Right lobe of liver (tissue), 4 donors: ENCODE measurements at regions not wholly inside any gene's neighbourhood (a gene's known extent, or its start where the extent isn't known, plus 50 kb on each side); places are given as distances from the start of the nearest gene placed in this dataset.

ENCODE experiments used
- POLR2A ChIP-seq: fragments of 450-650 bp; IDR thresholded peaks from one replicate; pipeline ENCODE4 v1.6.1; 2017; ENCODE audit warnings: antibody characterized with exemption, mild to moderate bottlenecking
- TF ChIP-seq, protein P1 (sequence below), 4 donors: fragments of 200-600 bp in 3 of 4; fragments of 450-650 bp in 1 of 4; IDR thresholded peaks; one replicate each; pipeline versions ENCODE4 v1.5.1 to v1.8.0; 2016 to 2022; ENCODE audit warnings: antibody characterized with exemption in 4 of 4, mild to moderate bottlenecking in 2 of 4
- donor health status: DM: no; HTN: no; CAD: no.
- donor health status: DM: no; HTN: no; CAD: no.
- donor health status: DM: no; HTN: yes; CAD: no.

DNA sequence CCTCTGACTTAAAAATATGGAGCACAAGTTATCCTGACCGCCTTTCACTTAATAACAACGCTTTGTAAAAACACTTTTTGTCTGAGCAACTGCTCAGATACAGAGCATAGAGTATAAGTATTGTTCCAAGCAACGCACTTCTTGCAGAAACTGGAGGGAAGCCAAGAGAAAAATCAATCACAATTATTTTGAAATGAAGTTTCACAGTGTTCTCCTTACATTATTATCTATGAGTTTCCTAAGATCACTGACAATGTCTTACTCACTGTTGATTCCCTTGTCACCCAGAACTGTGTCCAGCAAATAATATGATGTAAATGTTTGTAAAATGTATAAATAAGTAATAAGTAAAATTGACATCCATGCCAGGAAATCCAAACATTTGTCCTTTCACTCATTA lies 184.6 kb upstream of the GPR149 start:
- TF ChIP-seq, protein P1, sequence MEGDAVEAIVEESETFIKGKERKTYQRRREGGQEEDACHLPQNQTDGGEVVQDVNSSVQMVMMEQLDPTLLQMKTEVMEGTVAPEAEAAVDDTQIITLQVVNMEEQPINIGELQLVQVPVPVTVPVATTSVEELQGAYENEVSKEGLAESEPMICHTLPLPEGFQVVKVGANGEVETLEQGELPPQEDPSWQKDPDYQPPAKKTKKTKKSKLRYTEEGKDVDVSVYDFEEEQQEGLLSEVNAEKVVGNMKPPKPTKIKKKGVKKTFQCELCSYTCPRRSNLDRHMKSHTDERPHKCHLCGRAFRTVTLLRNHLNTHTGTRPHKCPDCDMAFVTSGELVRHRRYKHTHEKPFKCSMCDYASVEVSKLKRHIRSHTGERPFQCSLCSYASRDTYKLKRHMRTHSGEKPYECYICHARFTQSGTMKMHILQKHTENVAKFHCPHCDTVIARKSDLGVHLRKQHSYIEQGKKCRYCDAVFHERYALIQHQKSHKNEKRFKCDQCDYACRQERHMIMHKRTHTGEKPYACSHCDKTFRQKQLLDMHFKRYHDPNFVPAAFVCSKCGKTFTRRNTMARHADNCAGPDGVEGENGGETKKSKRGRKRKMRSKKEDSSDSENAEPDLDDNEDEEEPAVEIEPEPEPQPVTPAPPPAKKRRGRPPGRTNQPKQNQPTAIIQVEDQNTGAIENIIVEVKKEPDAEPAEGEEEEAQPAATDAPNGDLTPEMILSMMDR (IDR thresholded peaks at IDR 0.05), result no peak
- no peak for TF ChIP-seq POLR2A
